ENCODE measurements at regions not wholly inside any gene's neighbourhood (a gene's known extent, or its start where the extent isn't known, plus 50 kb on each side); places are given as distances from the start of the nearest gene placed in this dataset.

GRCh38 chr3:167113035-167113830 is 266.9 kb downstream of the ZBBX start:
- TF ChIP-seq CTCF (conservative IDR thresholded peaks at IDR 0.05) (no peak), ZFX (IDR thresholded peaks at IDR 0.05) (no peak)

Measured in C4-2B (cell line).